ENCODE measurements at regions not wholly inside any gene's neighbourhood (a gene's known extent, or its start where the extent isn't known, plus 50 kb on each side); places are given as distances from the start of the nearest gene placed in this dataset.

DNA sequence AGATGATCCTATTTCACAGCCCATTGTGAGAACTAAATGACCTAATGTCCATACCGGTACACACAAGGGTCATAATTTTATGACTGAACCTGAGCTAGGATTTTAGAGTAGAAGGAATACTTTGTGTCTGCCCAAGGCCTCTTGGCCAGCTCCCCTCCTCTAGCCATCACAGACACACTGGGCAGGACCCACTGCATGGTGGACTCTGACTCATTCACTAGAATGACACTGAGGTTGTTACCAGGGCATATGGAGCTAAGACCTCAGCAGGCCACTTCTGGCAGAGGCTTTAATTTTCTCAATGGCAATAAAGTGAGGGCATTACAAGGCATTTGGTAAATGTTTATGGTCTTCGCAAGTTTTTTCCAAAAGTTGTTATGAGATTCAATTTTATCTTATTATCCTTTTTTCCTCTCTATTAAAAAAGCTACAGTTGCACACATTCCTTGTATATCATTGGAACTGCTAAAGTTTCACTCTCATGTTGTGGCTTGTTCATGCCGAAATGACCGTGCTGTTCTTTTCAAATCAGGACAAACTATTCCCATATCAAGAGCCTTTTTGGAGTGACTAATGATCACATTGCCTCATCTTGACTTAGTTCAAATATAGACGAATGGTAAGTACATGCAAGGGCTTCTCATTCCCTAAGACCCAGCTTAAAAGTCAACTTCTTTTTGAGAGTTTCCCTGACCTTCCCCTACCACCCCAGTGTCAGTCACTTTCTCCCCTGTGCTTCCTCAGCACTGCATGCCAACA is 595.7 kb downstream of the ACTL7B start:
- no peaks in the 10 kb centered on the region for H3K36me3 ChIP-seq (ENCODE audit: control insufficient read depth in 2 of 2, insufficient read depth in 1 of 2, low read length in 2 of 2)
- ChIA-PET CTCF (interaction anchor here (0.6 to 1.9 kb wide), 3 partner anchors 9 to 95 kb away, joined by 4 to 9 read pairs (median 7); no protein-coding TSS in a partner anchor), POLR2A (interaction anchor here (1.0 kb wide), 1 partner anchor 13 kb away, joined by 3 read pairs; no protein-coding TSS in a partner anchor)
- H3K4me3 ChIP-seq (ENCODE audit: low read depth, low read length) = no peak overlapping the region
- no peak overlapping the region for H3K27ac ChIP-seq (ENCODE audit: extremely low read depth, low read depth, low read length)
- TF ChIP-seq ZNF10 (tag by site-specific recombination; IDR thresholded peaks at IDR 0.05) (no peak), ZNF558 (tag by site-specific recombination; IDR thresholded peaks at IDR 0.05) (no peak), ZNF843 (tag by site-specific recombination; IDR thresholded peaks at IDR 0.05) (no peak), ZNF48 (tag by site-specific recombination; IDR thresholded peaks at IDR 0.05) (no peak), ZNF121 (tag by site-specific recombination; IDR thresholded peaks at IDR 0.05) (no peak), ZNF791 (tag by site-specific recombination; IDR thresholded peaks at IDR 0.05) (no peak), GFI1B (tag by site-specific recombination; IDR thresholded peaks at IDR 0.05) (no peak), SCRT1 (tag by site-specific recombination; IDR thresholded peaks at IDR 0.05; ENCODE audit: borderline replicate concordance) (no peak)
- TF ChIP-seq, protein P1, sequence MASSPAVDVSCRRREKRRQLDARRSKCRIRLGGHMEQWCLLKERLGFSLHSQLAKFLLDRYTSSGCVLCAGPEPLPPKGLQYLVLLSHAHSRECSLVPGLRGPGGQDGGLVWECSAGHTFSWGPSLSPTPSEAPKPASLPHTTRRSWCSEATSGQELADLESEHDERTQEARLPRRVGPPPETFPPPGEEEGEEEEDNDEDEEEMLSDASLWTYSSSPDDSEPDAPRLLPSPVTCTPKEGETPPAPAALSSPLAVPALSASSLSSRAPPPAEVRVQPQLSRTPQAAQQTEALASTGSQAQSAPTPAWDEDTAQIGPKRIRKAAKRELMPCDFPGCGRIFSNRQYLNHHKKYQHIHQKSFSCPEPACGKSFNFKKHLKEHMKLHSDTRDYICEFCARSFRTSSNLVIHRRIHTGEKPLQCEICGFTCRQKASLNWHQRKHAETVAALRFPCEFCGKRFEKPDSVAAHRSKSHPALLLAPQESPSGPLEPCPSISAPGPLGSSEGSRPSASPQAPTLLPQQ (tag by site-specific recombination; IDR thresholded peaks at IDR 0.05) = no peak
- TF ChIP-seq, protein P2, sequence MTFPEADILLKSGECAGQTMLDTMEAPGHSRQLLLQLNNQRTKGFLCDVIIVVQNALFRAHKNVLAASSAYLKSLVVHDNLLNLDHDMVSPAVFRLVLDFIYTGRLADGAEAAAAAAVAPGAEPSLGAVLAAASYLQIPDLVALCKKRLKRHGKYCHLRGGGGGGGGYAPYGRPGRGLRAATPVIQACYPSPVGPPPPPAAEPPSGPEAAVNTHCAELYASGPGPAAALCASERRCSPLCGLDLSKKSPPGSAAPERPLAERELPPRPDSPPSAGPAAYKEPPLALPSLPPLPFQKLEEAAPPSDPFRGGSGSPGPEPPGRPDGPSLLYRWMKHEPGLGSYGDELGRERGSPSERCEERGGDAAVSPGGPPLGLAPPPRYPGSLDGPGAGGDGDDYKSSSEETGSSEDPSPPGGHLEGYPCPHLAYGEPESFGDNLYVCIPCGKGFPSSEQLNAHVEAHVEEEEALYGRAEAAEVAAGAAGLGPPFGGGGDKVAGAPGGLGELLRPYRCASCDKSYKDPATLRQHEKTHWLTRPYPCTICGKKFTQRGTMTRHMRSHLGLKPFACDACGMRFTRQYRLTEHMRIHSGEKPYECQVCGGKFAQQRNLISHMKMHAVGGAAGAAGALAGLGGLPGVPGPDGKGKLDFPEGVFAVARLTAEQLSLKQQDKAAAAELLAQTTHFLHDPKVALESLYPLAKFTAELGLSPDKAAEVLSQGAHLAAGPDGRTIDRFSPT (tag by site-specific recombination; IDR thresholded peaks at IDR 0.05) = no peak
- H3K9me3 ChIP-seq (ENCODE audit: control insufficient read depth, insufficient read depth, low read depth, low read length) = no peaks in the 10 kb centered on the region
- H3K4me1 ChIP-seq (ENCODE audit: control insufficient read depth, insufficient read depth, low read length) = no peaks in the 10 kb centered on the region

DNA sequence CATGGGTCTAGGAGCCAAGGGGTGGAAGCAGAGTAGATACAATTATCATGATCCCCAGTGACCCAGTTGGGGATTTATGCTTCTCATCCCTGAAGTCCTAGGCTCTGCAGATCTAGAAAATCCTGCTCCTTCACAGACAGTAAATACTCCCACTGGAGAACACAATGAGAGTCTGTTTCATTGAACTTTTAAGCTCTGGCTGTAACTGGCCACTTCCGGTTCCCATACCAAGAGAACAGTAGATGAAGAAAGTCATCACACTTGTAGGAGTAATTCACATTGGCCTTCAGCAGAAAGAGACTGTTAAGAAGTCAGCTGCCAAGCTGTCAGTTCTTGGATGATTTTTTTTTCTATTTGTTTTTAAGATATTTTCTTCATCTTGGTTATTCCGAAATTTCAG is 597.1 kb downstream of the ACTL7B start:
- Histone ChIP-seq H3K4me1 (ENCODE audit: control insufficient read depth, insufficient read depth, low read length) (no peaks in the 10 kb centered on the region), H3K36me3 (ENCODE audit: control insufficient read depth in 2 of 2, insufficient read depth in 1 of 2, low read length in 2 of 2) (no peaks in the 10 kb centered on the region), H3K27ac (ENCODE audit: extremely low read depth, low read depth, low read length) (no peak overlapping the region), H3K9me3 (ENCODE audit: control insufficient read depth, insufficient read depth, low read depth, low read length) (no peaks in the 10 kb centered on the region), H3K4me3 (ENCODE audit: low read depth, low read length) (no peak overlapping the region)
- ChIA-PET POLR2A (no interaction called here), CTCF (interaction anchor here (1.9 kb wide), 1 partner anchor 11 kb away, joined by 9 read pairs; no protein-coding TSS in a partner anchor)
- TF ChIP-seq ZNF624 (tag by site-specific recombination; IDR thresholded peaks at IDR 0.05) (no peak), ZNF37A (tag by site-specific recombination; IDR thresholded peaks at IDR 0.05) (no peak), GLIS2 (tag by site-specific recombination; IDR thresholded peaks at IDR 0.05) (no peak), ZNF202 (tag by site-specific recombination; IDR thresholded peaks at IDR 0.05; ENCODE audit: borderline replicate concordance) (no peak), ZNF155 (tag by site-specific recombination; IDR thresholded peaks at IDR 0.05) (no peak), ZNF350 (tag by site-specific recombination; IDR thresholded peaks at IDR 0.05) (no peak), ZNF214 (tag by site-specific recombination; IDR thresholded peaks at IDR 0.05; ENCODE audit: borderline replicate concordance) (no peak), SETDB1 (IDR thresholded peaks at IDR 0.05; ENCODE audit: insufficient read length, low read length) (no peak), ZNF2 (tag by site-specific recombination; IDR thresholded peaks at IDR 0.05) (no peak), ZNF664 (tag by site-specific recombination; IDR thresholded peaks at IDR 0.05) (no peak), ZNF184 (tag by site-specific recombination; IDR thresholded peaks at IDR 0.05) (no peak), ZNF830 (tag by site-specific recombination; IDR thresholded peaks at IDR 0.05; ENCODE audit: low read depth) (no peak), ZNF302 (tag by site-specific recombination; IDR thresholded peaks at IDR 0.05; ENCODE audit: low read depth) (no peak), ZNF510 (tag by site-specific recombination; IDR thresholded peaks at IDR 0.05; ENCODE audit: insufficient replicate concordance) (no peak), ZFP37 (tag by site-specific recombination; IDR thresholded peaks at IDR 0.05) (no peak)
- TF ChIP-seq, protein P3, sequence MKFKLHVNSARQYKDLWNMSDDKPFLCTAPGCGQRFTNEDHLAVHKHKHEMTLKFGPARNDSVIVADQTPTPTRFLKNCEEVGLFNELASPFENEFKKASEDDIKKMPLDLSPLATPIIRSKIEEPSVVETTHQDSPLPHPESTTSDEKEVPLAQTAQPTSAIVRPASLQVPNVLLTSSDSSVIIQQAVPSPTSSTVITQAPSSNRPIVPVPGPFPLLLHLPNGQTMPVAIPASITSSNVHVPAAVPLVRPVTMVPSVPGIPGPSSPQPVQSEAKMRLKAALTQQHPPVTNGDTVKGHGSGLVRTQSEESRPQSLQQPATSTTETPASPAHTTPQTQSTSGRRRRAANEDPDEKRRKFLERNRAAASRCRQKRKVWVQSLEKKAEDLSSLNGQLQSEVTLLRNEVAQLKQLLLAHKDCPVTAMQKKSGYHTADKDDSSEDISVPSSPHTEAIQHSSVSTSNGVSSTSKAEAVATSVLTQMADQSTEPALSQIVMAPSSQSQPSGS (tag by site-specific recombination; IDR thresholded peaks at IDR 0.05; ENCODE audit: low read depth) = no peak
